Natural killer cell treated with Interleukin-12 subunit alpha and Interleukin-12 subunit beta and Interleukin-15 and Interleukin-18, amount 100 ng/mL, for 72 hours (primary cell): ENCODE measurements at regions not wholly inside any gene's neighbourhood (a gene's known extent, or its start where the extent isn't known, plus 50 kb on each side); places are given as distances from the start of the nearest gene placed in this dataset.

ENCODE experiments used
- ATAC-seq, 2 donors: fragments of 150-1000 bp; cut with Tn5 transposase in 1 of 2; sonication (Bioruptor Pico), chemical (Tn5 transposase) in 1 of 2; 2 replicates each; pipeline ENCODE4 v1.10.0; 2021
- DNase-seq: peaks from one replicate; pipeline ENCODE4 v3.0.0; 2022; ENCODE audit warnings: low spot score
- H3K27ac Mint-ChIP-seq, 2 donors: 1 replicate in 1 of 2; 2 replicates in 1 of 2; pipeline ENCODE4 v1.8.0; 2022; ENCODE audit warnings: mixed read lengths in 2 of 2, mild to moderate bottlenecking in 1 of 2, moderate library complexity in 1 of 2
- H3K27me3 Mint-ChIP-seq, 2 donors: 1 replicate in 1 of 2; 2 replicates in 1 of 2; pipeline ENCODE4 v1.8.0; 2022; ENCODE audit warnings: mixed read lengths in 2 of 2
- H3K36me3 Mint-ChIP-seq: one replicate; pipeline ENCODE4 v1.8.0; 2022; ENCODE audit warnings: mixed read lengths
- H3K4me1 Mint-ChIP-seq, 2 donors: 1 replicate in 1 of 2; 2 replicates in 1 of 2; pipeline ENCODE4 v1.8.0; 2022; ENCODE audit warnings: low read depth in 2 of 2, mixed read lengths in 2 of 2, mild to moderate bottlenecking in 1 of 2
- H3K4me3 Mint-ChIP-seq: one replicate; pipeline ENCODE4 v1.8.0; 2022; ENCODE audit warnings: mixed read lengths
- H3K9me3 Mint-ChIP-seq: 2 replicates; pipeline ENCODE4 v1.8.0; 2022; ENCODE audit warnings: mixed read lengths

GRCh38 chr2:147086715-147087114, 758.1 kb upstream of the ACVR2A start:
- Mint-ChIP-seq H3K27me3 (peaks cover 7 to 13% of the 10 kb centered on the region in 2 donors), H3K27ac (no peak overlapping the region), H3K36me3 (no peaks in the 10 kb centered on the region), H3K9me3 (no peaks in the 10 kb centered on the region), H3K4me1 (no peaks in the 10 kb centered on the region), H3K4me3 (no peak overlapping the region)
- ATAC-seq (no peak), DNase-seq (no peak)

- Mint-ChIP-seq H3K9me3 (no peaks in the 10 kb centered on the region), H3K36me3 (no peaks in the 10 kb centered on the region), H3K4me3 (no peak overlapping the region), H3K27me3 (peaks cover 7% of the 10 kb centered on the region in 2 donors), H3K4me1 (no peaks in the 10 kb centered on the region), H3K27ac (no peak overlapping the region)
- DNase-seq (no peak), ATAC-seq (no peak)
Measured at GRCh38 chr2:147083664-147084063, 761.2 kb upstream of the ACVR2A start.

- ATAC-seq, result no peak
- H3K27ac Mint-ChIP-seq, result no peak overlapping the region
- H3K36me3 Mint-ChIP-seq, result no peaks in the 10 kb centered on the region
- DNase-seq, result peak; percentile 63
- no peaks in the 10 kb centered on the region for H3K4me1 Mint-ChIP-seq
- peaks cover 8 to 9% of the 10 kb centered on the region in 2 donors for H3K27me3 Mint-ChIP-seq
- no peak overlapping the region for H3K4me3 Mint-ChIP-seq
- H3K9me3 Mint-ChIP-seq, result no peaks in the 10 kb centered on the region
Measured at GRCh38 chr2:147082850-147083522, 761.8 kb upstream of the ACVR2A start.

GRCh38 chr2:147081831-147082230, 763.0 kb upstream of the ACVR2A start:
- Mint-ChIP-seq H3K9me3 (no peaks in the 10 kb centered on the region), H3K4me3 (no peak overlapping the region), H3K4me1 (no peaks in the 10 kb centered on the region), H3K27me3 (peaks cover 16 to 19% of the 10 kb centered on the region in 2 donors), H3K36me3 (no peaks in the 10 kb centered on the region), H3K27ac (no peak overlapping the region)
- DNase-seq, result no peak
- ATAC-seq, result no peak

GRCh38 chr2:147076634-147077033, 768.2 kb upstream of the ACVR2A start:
- no peak overlapping the region for H3K27ac Mint-ChIP-seq

GRCh38 chr2:147068071-147068470, 776.8 kb upstream of the ACVR2A start:
- no peak for DNase-seq
- peaks cover 7% of the 10 kb centered on the region for H3K9me3 Mint-ChIP-seq
- ATAC-seq, result no peak
- H3K4me3 Mint-ChIP-seq, result no peak overlapping the region
- no peaks in the 10 kb centered on the region for H3K36me3 Mint-ChIP-seq
- H3K27ac Mint-ChIP-seq, result no peak overlapping the region
- H3K4me1 Mint-ChIP-seq, result no peaks in the 10 kb centered on the region
- peaks cover 13 to 23% of the 10 kb centered on the region in 2 donors for H3K27me3 Mint-ChIP-seq

More at GRCh38 chr2:147076634-147077033, 768.2 kb upstream of the ACVR2A start:
- ATAC-seq, result no peak
- no peaks in the 10 kb centered on the region for H3K9me3 Mint-ChIP-seq
- H3K27me3 Mint-ChIP-seq, result peaks cover 18 to 40% of the 10 kb centered on the region in 2 donors
- no peaks in the 10 kb centered on the region for H3K36me3 Mint-ChIP-seq
- DNase-seq, result no peak
- no peak overlapping the region for H3K4me3 Mint-ChIP-seq
- no peaks in the 10 kb centered on the region for H3K4me1 Mint-ChIP-seq

- no peak for ATAC-seq
- Mint-ChIP-seq H3K4me3 (no peak overlapping the region), H3K4me1 (no peaks in the 10 kb centered on the region), H3K36me3 (no peaks in the 10 kb centered on the region), H3K27ac (no peak overlapping the region), H3K9me3 (peaks cover 7% of the 10 kb centered on the region), H3K27me3 (peaks cover 16 to 23% of the 10 kb centered on the region in 2 donors)
- DNase-seq, result no peak
Measured at GRCh38 chr2:147067136-147067535, 777.7 kb upstream of the ACVR2A start.

GRCh38 chr2:147062073-147062472, 782.8 kb upstream of the ACVR2A start:
- DNase-seq (no peak), ATAC-seq (no peak)
- Mint-ChIP-seq H3K27me3 (peaks cover 25 to 31% of the 10 kb centered on the region in 2 donors), H3K27ac (no peak overlapping the region), H3K4me3 (no peak overlapping the region), H3K36me3 (no peaks in the 10 kb centered on the region), H3K9me3 (peaks cover 4% of the 10 kb centered on the region), H3K4me1 (no peaks in the 10 kb centered on the region)

- no peak for DNase-seq
- no peaks in the 10 kb centered on the region for H3K36me3 Mint-ChIP-seq
- H3K27me3 Mint-ChIP-seq, result peaks cover 25 to 31% of the 10 kb centered on the region in 2 donors
- H3K9me3 Mint-ChIP-seq, result peaks cover 4% of the 10 kb centered on the region
- ATAC-seq, result no peak
- no peak overlapping the region for H3K4me3 Mint-ChIP-seq
- H3K27ac Mint-ChIP-seq, result no peak overlapping the region
- no peaks in the 10 kb centered on the region for H3K4me1 Mint-ChIP-seq
Measured at GRCh38 chr2:147061269-147061668, 783.6 kb upstream of the ACVR2A start.

- no peak for DNase-seq
- no peaks in the 10 kb centered on the region for H3K4me1 Mint-ChIP-seq
- H3K9me3 Mint-ChIP-seq, result no peaks in the 10 kb centered on the region
- H3K4me3 Mint-ChIP-seq, result no peak overlapping the region
- H3K36me3 Mint-ChIP-seq, result no peaks in the 10 kb centered on the region
- H3K27me3 Mint-ChIP-seq, result peaks cover 23 to 26% of the 10 kb centered on the region in 2 donors
- no peak for ATAC-seq
- H3K27ac Mint-ChIP-seq, result no peak overlapping the region
Measured at GRCh38 chr2:147057892-147058490, 786.8 kb upstream of the ACVR2A start.

GRCh38 chr2:147051814-147052213, 793.0 kb upstream of the ACVR2A start:
- no peaks in the 10 kb centered on the region for H3K4me1 Mint-ChIP-seq
- H3K4me3 Mint-ChIP-seq, result no peak overlapping the region
- H3K9me3 Mint-ChIP-seq, result no peaks in the 10 kb centered on the region
- H3K36me3 Mint-ChIP-seq, result no peaks in the 10 kb centered on the region
- no peak overlapping the region for H3K27ac Mint-ChIP-seq
- ATAC-seq (no peak), DNase-seq (no peak)
- H3K27me3 Mint-ChIP-seq, result peaks cover 5 to 6% of the 10 kb centered on the region in 2 donors

- no peaks in the 10 kb centered on the region for H3K36me3 Mint-ChIP-seq
- H3K4me1 Mint-ChIP-seq, result no peaks in the 10 kb centered on the region
- peaks cover 5 to 8% of the 10 kb centered on the region in 2 donors for H3K27me3 Mint-ChIP-seq
- no peak for DNase-seq
- no peaks in the 10 kb centered on the region for H3K9me3 Mint-ChIP-seq
- no peak overlapping the region for H3K4me3 Mint-ChIP-seq
- ATAC-seq, result no peak
- no peak overlapping the region for H3K27ac Mint-ChIP-seq
Measured at GRCh38 chr2:147051248-147051647, 793.6 kb upstream of the ACVR2A start.

GRCh38 chr2:147049957-147050356, 794.9 kb upstream of the ACVR2A start:
- DNase-seq, result no peak
- no peaks in the 10 kb centered on the region for H3K36me3 Mint-ChIP-seq
- no peaks in the 10 kb centered on the region for H3K9me3 Mint-ChIP-seq
- no peaks in the 10 kb centered on the region for H3K4me1 Mint-ChIP-seq
- H3K27me3 Mint-ChIP-seq, result peaks cover 5 to 8% of the 10 kb centered on the region in 2 donors
- ATAC-seq, result no peak
- H3K27ac Mint-ChIP-seq, result no peak overlapping the region
- H3K4me3 Mint-ChIP-seq, result no peak overlapping the region

GRCh38 chr2:147046473-147046872, 798.4 kb upstream of the ACVR2A start:
- ATAC-seq, result no peak
- no peak overlapping the region for H3K27ac Mint-ChIP-seq
- DNase-seq, result no peak
- no peak overlapping the region for H3K4me3 Mint-ChIP-seq
- peaks cover 0 to 9% of the 10 kb centered on the region in 2 donors for H3K27me3 Mint-ChIP-seq
- no peaks in the 10 kb centered on the region for H3K9me3 Mint-ChIP-seq
- no peaks in the 10 kb centered on the region for H3K36me3 Mint-ChIP-seq
- H3K4me1 Mint-ChIP-seq, result no peaks in the 10 kb centered on the region
